ENCODE measurements at regions not wholly inside any gene's neighbourhood (a gene's known extent, or its start where the extent isn't known, plus 50 kb on each side); places are given as distances from the start of the nearest gene placed in this dataset.

- Histone ChIP-seq H3K79me2 (ENCODE audit: control insufficient read depth, insufficient read depth, low read length) (no peaks in the 10 kb centered on the region), H3K27ac (ENCODE audit: control insufficient read depth, insufficient read depth) (no peak overlapping the region), H3K9ac (ENCODE audit: control insufficient read depth, insufficient read depth, low read length) (no peak overlapping the region), H2AFZ (ENCODE audit: control insufficient read depth, low read depth, low read length) (no peak overlapping the region), H3K4me3 (no peak overlapping the region), H3K36me3 (ENCODE audit: control insufficient read depth in 2 of 2, insufficient read depth in 2 of 2, low read length in 1 of 2) (no peaks in the 10 kb centered on the region), H3K4me2 (ENCODE audit: control insufficient read depth, insufficient read depth) (no peak overlapping the region), H3K9me3 (replicated peaks; ENCODE audit: control insufficient read depth, insufficient read depth, low read length) (no peaks in the 10 kb centered on the region), H4K20me1 (ENCODE audit: control insufficient read depth, insufficient read depth) (no peaks in the 10 kb centered on the region), H3K27me3 (replicated peaks in 1 of 2; ENCODE audit: control insufficient read depth in 2 of 2, insufficient read depth in 2 of 2, low read length in 1 of 2) (no peaks in the 10 kb centered on the region), H3K4me1 (ENCODE audit: control insufficient read depth, insufficient read depth, low read length) (no peaks in the 10 kb centered on the region)
- ChIA-PET CTCF (interaction anchor here (0.7 kb wide), 1 partner anchor 44 kb away, joined by 3 read pairs; no protein-coding TSS in a partner anchor), SMC1A (ENCODE audit: uncharacterized antibody, unreplicated experiment) (no interaction called here), RAD21 (ENCODE audit: unreplicated experiment) (no interaction called here), POLR2A (no interaction called here)
- no peak for FAIRE-seq
- WGBS (ENCODE audit: insufficient coverage, insufficient replicate concordance, low lambda C conversion rate, missing lambda C conversion rate) = 41% methylated on average over 4 of the region's 4 CpGs
- ATAC-seq = no peak
- intact Hi-C loops (cut with micrococcal nuclease; ENCODE audit: unreplicated experiment) (no loop called here), in situ Hi-C loops (cut with MboI) (no loop called here)
- no peak for DNase-seq (ENCODE audit: low read depth, low spot score)
- BruUV-seq (replicated peaks) = no TSS peak
- TF ChIP-seq MEF2B (IDR thresholded peaks at IDR 0.05; ENCODE audit: partially characterized antibody, poor library complexity, severe bottlenecking) = no peak
- TF ChIP-seq, protein P1, sequence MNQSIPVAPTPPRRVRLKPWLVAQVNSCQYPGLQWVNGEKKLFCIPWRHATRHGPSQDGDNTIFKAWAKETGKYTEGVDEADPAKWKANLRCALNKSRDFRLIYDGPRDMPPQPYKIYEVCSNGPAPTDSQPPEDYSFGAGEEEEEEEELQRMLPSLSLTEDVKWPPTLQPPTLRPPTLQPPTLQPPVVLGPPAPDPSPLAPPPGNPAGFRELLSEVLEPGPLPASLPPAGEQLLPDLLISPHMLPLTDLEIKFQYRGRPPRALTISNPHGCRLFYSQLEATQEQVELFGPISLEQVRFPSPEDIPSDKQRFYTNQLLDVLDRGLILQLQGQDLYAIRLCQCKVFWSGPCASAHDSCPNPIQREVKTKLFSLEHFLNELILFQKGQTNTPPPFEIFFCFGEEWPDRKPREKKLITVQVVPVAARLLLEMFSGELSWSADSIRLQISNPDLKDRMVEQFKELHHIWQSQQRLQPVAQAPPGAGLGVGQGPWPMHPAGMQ (IDR thresholded peaks at IDR 0.05; ENCODE audit: borderline replicate concordance) = no peak
- no peak for TF ChIP-seq CEBPB (IDR thresholded peaks at IDR 0.05; ENCODE audit: borderline replicate concordance in 1 of 2, low read depth in 2 of 2, low read length in 2 of 2)
- no peak for TF ChIP-seq PRDM15 (CRISPR knock-in tag; IDR thresholded peaks at IDR 0.05)
Measured at GRCh38 chr15:91622235-91622634, 231.3 kb upstream of the SLCO3A1 start.
